ENCODE measurements at regions not wholly inside any gene's neighbourhood (a gene's known extent, or its start where the extent isn't known, plus 50 kb on each side); places are given as distances from the start of the nearest gene placed in this dataset.

- ATAC-seq (no peak), DNase-seq (no peak)
- intact Hi-C loops (cut with DNase I) = no loop called here
These were observed 111.3 kb upstream of the PAX6 start for GRCh38 chr11:31922450-31922849.

DNA sequence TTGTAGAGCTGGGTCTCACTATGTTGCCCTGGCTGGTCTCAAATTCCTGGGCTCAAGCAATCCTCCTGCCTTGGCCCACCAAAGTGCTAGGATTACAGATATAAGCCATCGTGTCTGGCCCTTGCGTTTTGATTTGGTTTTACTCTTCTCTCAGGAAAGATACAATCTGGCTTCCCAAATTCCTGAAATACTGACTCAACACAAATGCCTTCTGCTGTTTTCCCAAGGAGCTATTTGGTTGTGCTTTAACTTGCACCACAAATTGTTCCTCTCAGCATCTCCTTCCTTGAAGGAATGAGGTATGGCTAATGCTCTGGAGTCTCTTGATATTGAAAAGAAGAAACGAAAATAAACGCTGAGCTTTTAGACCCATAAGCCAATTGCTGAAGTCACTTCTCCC is 110.0 kb upstream of the PAX6 start:
- ATAC-seq = no peak
- DNase-seq = no peak
- intact Hi-C loops (cut with DNase I) = no loop called here

DNA sequence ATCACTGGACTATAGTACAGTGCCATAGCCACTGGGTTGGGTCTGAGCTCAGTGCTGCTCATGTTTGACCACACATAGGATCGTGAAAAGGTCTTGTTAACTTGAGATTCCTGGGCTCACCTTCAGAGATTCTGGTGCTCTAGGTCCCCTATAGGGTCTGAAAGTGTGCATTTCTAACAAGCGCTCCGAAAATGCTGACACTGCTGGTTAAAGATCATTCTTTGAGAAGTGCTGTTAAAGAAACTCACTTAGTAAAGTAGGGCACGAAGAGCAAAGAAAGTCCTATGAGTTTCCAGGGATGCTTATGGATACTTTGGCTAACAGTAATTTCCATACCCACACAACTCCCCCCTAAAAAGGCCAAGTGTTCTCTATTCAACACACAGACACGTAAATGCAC is 108.1 kb upstream of the PAX6 start:
- ATAC-seq = no peak
- intact Hi-C loops (cut with DNase I) = no loop called here
- no peak for DNase-seq

- ATAC-seq (no peak), DNase-seq (no peak)
- intact Hi-C loops (cut with DNase I) = no loop called here
These were observed 104.7 kb upstream of the PAX6 start for GRCh38 chr11:31915867-31916266.

DNA sequence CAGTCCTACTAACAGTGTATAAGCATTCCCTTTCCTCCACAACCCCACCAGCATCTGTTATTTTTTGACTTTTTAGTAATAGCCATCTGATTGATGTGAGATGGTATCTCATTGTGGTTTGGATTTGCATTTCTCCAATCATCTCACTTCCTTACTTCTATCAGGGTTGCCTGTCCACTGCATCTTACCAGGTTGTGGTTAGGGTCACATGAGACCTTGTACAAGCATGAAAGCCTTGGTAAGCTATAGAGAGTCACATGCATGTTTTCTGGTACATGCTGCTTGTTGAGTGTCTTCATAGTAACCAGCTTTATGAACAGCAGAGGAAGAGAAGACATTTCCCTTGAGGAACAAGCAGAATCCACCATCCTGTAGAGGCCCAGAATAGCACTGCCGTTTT is 102.9 kb upstream of the PAX6 start:
- DNase-seq = no peak
- no peak for ATAC-seq
- intact Hi-C loops (cut with DNase I) = no loop called here

- DNase-seq (no peak), ATAC-seq (no peak)
- intact Hi-C loops (cut with DNase I) = no loop called here
These were observed 101.7 kb upstream of the PAX6 start for GRCh38 chr11:31912808-31913207.

GRCh38 chr11:31910950-31911576 is 99.9 kb upstream of the PAX6 start:
- DNase-seq (no peak), ATAC-seq (no peak)
- intact Hi-C loops (cut with DNase I) = no loop called here

GRCh38 chr11:31903225-31904074 is 92.3 kb upstream of the PAX6 start:
- intact Hi-C loops (cut with DNase I) = no loop called here
- ATAC-seq = peak; percentile 54 to 70

GRCh38 chr11:31902706-31903105 is 91.6 kb upstream of the PAX6 start:
- ATAC-seq = no peak
- no peak for DNase-seq
- intact Hi-C loops (cut with DNase I) = no loop called here

More at GRCh38 chr11:31903225-31904074, 92.3 kb upstream of the PAX6 start:
- peak; percentile 44 for DNase-seq

DNA sequence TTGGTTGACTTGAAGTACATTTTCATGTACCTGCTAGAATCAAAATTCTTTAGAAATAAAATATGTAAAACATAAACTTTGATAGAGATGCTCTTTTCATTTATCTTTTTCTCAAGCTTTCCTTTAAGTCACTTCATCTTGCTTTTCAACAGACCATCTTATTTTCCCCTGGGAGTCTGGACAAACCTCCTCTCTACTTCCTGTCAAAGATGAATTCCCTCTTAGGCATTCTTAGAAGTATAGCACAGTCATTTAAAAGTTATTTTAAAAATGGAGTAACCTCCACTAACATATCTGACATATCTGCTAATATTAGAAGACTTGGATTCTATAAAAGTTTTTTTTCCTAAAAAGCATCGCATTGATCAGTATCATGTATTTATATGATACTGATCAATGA is 84.8 kb upstream of the PAX6 start:
- no peak for DNase-seq
- ATAC-seq = no peak
- intact Hi-C loops (cut with DNase I) = no loop called here

- intact Hi-C loops (cut with DNase I) = no loop called here
- no peak for ATAC-seq
- DNase-seq = no peak
These were observed 76.1 kb upstream of the PAX6 start for GRCh38 chr11:31887180-31887579.

DNA sequence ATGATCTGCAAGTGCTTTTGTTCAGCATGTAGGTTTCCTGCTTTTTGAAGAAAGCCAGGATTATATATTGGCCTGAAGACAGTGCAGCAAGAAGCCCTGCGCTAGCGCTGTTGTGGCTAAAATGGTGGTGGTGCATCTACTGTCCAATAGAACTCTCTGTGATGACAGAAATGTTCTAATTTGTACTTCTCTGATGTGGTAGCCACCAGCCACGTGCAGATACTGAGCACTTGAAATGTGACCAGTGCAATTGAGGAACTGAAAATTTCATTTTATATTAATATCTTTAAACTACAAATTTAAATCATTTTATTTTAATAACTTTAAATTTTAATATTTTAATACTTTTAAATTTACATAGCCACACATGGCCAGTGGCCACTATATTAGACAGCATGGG is 73.0 kb upstream of the PAX6 start:
- ATAC-seq = no peak
- intact Hi-C loops (cut with DNase I) = no loop called here
- DNase-seq = no peak

DNA sequence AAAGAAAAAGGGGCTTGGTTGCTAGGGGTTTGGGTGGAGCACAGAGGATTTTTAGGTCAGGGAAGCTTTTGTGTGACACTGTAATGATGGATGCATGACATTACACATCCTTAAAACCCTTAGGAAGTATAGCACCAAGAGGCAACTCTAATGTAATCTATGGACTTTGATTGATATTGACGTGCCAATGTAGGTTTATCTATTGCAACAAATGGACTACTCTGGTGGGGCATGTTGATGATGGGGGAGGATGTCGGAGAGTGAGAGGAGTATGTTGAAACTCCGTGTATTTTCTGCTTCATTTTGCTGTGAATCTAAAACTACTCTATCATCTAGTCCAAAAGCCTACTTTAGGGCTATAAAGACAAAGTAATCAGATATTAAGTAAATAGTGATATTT is 72.3 kb upstream of the PAX6 start:
- no peak for DNase-seq
- intact Hi-C loops (cut with DNase I) = no loop called here
- ATAC-seq = no peak

DNA sequence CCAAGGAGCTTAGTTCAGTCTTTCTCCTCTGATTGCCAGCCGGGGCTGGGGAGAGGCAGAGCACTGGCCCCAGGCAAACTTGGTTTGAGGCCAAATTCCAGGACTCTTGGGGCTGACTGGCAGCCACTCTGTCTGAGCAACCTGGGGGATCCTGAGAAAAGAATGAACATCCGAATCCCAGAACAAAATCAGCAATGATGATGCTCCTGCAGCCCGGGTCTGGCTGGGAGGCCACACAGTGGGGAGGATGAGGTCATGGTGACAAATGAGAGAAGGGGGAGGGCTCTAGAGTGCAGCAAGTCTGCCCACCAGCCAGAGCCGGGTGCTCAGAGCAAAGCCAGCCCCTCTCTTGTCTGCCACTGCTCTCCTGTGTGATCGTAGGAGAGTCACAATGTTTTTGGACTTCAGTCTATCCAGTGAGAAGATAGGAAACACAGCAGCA is 71.8 kb upstream of the PAX6 start:
- intact Hi-C loops (cut with DNase I) = no loop called here

DNA sequence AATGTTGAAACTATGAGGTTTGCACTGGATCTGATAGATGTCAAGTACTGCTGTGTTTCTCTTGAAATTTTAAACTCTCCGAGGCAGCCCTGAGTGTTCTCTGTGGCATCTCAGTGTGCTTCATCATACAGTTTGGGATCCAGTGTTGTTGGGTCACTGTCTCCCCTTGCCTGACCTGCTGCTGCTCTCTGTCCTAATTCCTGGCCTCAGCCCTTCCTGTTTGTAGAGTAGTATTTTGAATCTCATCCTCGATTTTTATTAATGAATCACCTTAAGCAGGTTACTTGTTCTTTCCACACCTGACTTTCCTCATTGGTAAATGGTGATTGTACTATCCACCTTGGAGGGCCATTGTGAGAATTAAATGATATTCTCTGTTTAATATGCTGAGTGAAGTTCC is 70.7 kb upstream of the PAX6 start:
- DNase-seq = no peak
- ATAC-seq = no peak
- intact Hi-C loops (cut with DNase I) = no loop called here

More for the DNA sequence above, 71.8 kb upstream of the PAX6 start:
- DNase-seq (no peak), ATAC-seq (no peak)

DNA sequence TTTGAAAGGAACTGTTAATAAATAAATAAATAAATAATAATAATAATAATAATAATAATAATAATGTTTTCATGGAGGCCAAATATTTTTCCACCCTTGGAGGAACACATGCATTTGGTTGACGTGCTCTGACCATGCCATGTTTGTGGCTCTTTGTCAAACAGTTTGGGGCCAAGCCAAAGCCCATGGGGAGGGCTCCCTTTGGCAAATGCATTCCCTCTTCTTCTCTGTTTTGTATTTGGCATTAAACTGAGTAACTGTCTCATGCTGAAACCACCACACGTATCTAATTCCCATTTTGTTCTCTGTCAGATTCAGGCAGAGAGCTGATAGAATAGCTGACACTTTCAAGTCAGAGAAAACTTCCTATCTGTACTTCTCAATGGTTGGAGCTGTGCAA is 68.6 kb upstream of the PAX6 start:
- DNase-seq = no peak
- intact Hi-C loops (cut with DNase I) = loop anchor here (10.0 kb wide), 2 partner anchors 395 to 485 kb away; no protein-coding TSS in a partner anchor
- no peak for ATAC-seq

- DNase-seq (no peak), ATAC-seq (no peak)
- intact Hi-C loops (cut with DNase I) = loop anchor here (10.0 kb wide), 2 partner anchors 393 to 483 kb away; no protein-coding TSS in a partner anchor
These were observed 66.7 kb upstream of the PAX6 start for GRCh38 chr11:31877863-31878262.

GRCh38 chr11:31877083-31877482 is 66.0 kb upstream of the PAX6 start:
- ATAC-seq = no peak
- no peak for DNase-seq
- intact Hi-C loops (cut with DNase I) = loop anchor here (10.0 kb wide), 2 partner anchors 392 to 482 kb away; no protein-coding TSS in a partner anchor

DNA sequence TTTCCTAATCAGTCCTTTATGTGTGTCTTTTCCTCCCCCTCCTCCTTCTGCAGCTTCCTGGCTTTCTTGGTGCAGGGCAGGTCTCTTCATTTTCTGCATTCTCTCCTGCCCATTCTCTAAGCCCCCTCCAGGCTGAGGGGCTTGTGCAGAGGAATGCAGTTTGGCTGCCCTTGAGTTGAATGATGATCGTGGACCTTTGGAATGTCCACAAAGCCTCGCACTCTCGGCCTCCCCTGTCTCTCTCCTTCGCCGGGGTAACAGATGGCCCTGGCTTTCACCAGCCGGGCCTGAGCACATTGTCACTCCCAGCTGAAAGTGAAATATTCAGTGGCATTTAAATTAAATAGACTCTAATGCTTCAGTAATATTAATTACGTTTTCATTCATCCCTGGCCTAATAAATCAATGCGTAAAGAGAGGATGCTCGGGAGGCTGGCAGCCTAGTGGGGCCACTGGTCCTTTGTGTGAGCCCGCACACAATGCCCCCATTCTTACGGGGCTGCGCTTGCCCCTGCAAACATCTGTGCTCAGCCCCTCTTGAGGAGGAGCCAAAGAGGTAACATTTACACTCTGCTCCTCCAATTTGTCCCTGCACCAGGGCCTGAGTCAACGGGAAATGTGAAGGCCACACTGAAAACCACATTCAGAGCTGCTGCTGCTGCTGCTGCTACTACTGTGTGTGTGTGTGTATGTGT is 64.9 kb upstream of the PAX6 start:
- DNase-seq (no peak), ATAC-seq (no peak)
- intact Hi-C loops (cut with DNase I) = loop anchor here (10.0 kb wide), 2 partner anchors 391 to 481 kb away; no protein-coding TSS in a partner anchor

GRCh38 chr11:31874631-31875191 is 63.6 kb upstream of the PAX6 start:
- ATAC-seq (no peak), DNase-seq (no peak)
- intact Hi-C loops (cut with DNase I) = loop anchor here (5.0 to 10.0 kb wide), 3 partner anchors 390 to 637 kb away; no protein-coding TSS in a partner anchor
